Iris pigment epithelial cell (primary cell): ENCODE measurements at regions not wholly inside any gene's neighbourhood (a gene's known extent, or its start where the extent isn't known, plus 50 kb on each side); places are given as distances from the start of the nearest gene placed in this dataset.
A peak's percentile ranks its signal among the peaks of the same experiment; 100 is the strongest.
"Not testable (repeated sequence)": the region's sequence is repeated elsewhere in the genome, so short reads cannot be mapped to it uniquely, and the experiment has no call there.

Source experiments
- DNase-seq: peaks from one replicate; pipeline ENCODE4 v3.0.0-alpha.2; 2011; ENCODE audit warnings: low read depth

DNA sequence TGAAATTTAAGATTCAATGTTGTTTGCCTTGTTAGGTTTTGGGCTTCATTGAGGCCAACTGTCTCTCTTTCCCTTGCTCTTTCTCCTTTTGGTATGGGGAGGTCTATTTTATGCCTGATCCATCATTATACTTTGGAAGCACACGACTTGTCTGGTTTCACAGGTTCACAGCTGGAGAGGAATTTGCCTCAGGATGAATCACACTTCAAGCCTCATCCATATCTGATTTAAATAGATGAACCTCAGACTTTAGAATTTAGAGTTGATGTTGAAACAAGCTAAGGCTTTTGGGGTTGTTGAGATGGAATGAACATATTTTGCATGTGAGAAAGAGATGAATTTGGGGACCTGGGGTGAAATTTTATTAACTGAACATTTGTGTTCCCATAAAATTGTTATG, 150.5 kb upstream of the IGFBP3 start:
- peak; percentile 70 for DNase-seq

GRCh38 chr7:46071076-46071475, 150.0 kb upstream of the IGFBP3 start:
- peak; percentile 82 for DNase-seq

DNA sequence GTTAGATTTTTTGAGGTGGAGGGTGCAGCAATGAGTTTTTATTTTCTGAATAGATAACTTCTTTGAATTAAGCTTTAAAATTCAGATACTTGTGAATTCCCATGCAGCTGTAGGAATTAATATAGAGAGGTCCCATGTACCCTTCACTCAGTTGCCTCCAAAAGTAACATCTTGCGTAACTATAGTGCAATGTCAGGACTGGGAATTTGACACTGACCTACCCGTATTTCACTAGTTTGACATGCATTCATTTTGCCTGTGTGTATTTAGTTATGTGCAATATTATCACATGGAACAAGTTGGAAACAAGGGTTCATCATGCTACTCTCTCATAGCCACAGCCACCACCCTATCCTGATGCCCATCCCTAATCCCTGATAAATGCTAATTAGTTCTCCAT, 147.1 kb upstream of the IGFBP3 start:
- no peak for DNase-seq

- DNase-seq = no peak
These were observed 138.4 kb upstream of the IGFBP3 start for GRCh38 chr7:46059308-46060020.

- peak; percentile 73 for DNase-seq
These were observed 137.2 kb upstream of the IGFBP3 start for GRCh38 chr7:46058086-46058823.

DNA sequence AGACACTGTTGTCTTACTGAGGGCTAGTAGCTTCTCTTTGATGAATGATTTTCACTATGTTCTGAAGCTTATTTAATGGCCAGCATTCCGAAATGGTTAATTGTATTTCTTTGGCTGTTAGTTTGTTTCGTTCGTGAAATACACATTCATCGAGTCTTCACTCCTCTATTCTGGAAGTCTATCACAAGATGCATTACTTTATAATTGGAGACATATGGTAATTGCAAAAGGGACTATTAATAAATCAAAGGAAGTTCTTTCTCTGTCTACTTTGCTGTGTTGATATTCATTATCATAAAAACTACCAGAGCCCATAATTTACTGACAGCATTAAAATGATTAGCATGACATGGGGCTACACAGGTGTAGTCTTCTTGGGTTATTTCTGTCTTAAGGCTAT, 133.8 kb upstream of the IGFBP3 start:
- DNase-seq = no peak

DNA sequence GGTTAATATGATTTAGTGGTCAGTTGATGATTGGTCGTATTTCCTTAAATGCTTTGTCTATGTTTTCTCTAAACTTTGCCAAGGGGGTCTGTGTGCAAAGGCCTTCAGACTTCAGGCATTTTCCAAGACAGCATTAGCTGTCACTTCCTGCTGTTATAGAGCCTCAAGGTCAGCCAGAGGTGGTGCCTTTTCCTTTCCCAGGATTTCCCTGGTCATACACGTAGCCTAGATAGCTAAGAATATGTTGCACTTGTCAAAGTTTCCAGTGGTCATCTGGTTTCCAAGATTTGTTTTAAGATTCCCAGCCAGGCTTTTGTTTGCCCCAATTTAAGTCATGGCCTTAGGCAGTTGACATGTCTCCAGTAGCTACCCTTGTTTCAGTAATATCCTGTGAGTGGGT, 133.2 kb upstream of the IGFBP3 start:
- peak; percentile 36 for DNase-seq

DNA sequence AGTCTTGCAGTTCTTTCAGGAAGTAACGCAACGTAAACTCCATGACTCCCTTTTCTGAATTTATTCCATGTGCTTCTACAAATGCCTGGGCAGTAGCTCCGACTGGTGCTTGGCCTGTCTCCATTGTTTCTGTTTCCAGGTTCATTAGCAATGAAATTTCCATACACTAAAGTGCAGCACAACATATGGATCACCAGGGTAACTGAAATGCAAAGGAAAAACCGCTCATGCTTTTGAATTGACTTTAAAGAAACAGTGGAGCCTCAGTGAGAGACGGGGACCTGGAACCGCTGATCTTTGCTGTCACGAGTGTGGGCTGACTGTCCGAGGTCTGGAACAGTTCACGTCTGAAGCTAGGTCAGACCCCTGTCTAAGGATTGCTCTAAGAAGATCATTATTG, 126.5 kb upstream of the IGFBP3 start:
- no peak for DNase-seq

DNA sequence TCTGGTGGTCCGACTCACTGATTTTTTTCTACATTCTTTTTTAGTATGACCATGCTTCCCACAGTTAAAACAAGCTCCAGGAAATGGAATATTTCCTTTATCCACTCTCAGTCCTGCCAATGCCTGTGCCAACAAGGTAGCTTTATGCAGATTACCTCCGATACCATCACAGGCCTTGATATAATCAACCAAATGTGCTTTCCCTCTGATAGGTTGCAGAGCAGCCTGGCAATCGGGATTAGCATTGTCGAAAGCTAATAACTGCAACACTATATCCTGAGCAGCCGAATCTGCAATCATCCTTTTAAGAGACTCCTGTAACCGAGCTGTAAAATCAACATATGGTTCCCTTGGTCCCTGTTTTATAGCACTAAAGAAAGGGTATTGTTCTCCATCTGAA, 122.3 kb upstream of the IGFBP3 start:
- DNase-seq = not testable (repeated sequence)

DNA sequence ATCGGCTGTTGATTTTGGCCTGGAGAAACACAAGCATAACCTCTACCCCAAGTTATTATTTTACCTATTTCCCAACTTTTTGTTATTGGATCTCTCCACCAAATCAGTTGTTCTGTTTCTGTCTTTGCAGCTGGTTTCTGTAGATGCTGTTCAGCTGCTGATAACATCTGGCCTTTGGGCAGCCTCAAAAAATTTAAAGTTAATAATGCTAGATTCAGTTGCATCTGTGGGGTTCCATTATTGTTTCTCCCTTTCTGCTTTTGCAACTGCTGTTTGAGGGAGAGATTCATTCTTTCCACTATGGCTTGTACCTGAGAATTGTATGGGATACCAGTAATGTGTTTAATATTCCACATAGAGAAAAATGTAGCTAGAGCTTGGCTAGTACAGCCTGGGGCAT, 118.7 kb upstream of the IGFBP3 start:
- not testable (repeated sequence) for DNase-seq

DNA sequence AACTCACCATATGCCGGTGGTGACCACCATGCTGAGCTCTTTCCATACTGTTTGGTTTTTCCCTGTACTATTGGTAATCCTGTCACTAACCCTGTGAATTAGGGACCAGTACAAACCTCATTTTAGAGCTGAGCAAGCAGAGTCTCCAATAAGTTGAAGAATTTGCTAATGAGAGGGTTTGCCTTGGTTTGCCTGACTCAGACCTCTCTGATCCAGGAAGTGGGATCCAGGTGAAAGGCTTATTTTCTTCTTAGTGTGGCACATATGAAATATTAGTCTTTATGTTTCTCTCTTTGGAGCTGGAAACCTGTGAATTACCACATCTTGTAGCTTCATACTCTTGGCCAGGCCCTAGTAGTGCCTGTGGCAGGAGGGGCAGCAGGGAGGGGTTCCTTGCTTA, 114.1 kb upstream of the IGFBP3 start:
- DNase-seq = no peak

DNA sequence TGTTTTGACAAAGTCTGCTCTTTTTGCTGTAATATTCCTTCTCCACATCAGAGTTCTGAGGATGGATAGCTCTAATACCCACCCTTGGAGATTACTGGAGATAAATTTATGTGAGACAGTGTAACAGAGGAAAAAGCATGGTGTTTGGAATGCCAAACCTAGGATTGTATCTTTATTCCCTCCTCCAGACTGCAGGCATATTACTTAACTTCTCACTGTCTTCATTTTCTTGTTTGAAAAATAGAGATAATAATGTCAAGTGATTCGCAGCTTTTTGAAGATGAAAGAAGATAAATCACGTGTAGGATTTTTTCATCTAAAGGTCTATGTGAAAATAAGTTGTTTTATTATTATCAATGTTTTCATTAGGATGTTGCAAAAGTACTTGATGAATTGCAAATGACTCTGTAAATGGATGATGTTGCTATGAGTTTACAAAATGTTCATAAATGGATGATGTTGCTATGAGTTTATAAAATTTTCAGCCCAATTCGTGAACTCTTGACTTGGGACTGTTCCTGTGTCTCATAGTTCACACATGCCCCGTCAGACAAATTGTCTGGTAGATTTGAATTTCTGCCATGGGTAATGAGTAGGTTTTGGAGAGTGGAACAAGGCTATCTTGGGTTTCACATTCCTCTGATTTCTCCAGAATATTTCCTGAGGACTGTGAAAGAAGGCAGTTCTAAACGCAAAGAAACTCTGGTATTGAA, 113.1 kb upstream of the IGFBP3 start:
- peak; percentile 47 for DNase-seq

GRCh38 chr7:46033592-46033991, 112.5 kb upstream of the IGFBP3 start:
- no peak for DNase-seq

DNA sequence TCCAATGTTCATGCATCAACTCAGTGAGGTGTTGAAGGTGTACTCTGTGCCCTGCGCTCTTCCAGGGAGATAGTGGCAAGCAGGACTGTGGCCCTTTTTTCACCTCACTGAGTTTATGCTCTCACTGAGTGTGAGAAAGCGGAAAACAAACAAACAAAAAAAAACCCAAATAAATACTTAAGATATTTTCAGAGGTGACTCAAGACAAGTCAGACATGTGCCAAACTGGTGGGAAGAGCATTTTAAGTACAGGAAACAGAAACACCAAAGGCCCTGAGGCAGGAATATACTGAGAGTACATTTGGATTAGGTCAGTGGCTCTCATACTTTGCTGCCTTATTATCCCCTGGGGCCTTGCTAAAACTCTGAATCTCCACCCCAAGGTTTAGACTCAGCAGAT, 111.9 kb upstream of the IGFBP3 start:
- DNase-seq = peak; percentile 67

DNA sequence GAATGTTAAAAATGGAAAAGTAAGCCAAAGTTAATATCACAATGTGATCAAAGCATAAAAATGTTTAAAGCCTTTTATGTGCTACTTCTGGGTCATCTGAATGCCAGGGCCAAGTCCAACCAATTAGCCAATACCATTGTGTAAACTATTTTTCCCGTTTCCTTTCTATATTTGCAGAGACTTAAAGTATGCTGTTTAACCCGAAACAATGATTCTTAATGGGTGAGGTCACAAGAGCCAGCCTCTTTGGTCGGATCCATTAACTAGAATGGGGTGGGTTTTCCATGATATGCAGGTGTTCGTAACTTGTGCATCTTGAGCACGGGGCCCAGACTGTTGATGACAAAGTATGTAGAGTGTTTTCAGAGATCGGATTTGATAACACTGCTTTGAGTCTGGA, 111.3 kb upstream of the IGFBP3 start:
- peak; percentile 10 for DNase-seq

- DNase-seq = peak; percentile 31
These were observed 108.1 kb upstream of the IGFBP3 start for GRCh38 chr7:46029111-46029704.

- DNase-seq = no peak
These were observed 107.2 kb upstream of the IGFBP3 start for GRCh38 chr7:46028246-46028645.

- no peak for DNase-seq
These were observed 105.7 kb upstream of the IGFBP3 start for GRCh38 chr7:46026741-46027140.

DNA sequence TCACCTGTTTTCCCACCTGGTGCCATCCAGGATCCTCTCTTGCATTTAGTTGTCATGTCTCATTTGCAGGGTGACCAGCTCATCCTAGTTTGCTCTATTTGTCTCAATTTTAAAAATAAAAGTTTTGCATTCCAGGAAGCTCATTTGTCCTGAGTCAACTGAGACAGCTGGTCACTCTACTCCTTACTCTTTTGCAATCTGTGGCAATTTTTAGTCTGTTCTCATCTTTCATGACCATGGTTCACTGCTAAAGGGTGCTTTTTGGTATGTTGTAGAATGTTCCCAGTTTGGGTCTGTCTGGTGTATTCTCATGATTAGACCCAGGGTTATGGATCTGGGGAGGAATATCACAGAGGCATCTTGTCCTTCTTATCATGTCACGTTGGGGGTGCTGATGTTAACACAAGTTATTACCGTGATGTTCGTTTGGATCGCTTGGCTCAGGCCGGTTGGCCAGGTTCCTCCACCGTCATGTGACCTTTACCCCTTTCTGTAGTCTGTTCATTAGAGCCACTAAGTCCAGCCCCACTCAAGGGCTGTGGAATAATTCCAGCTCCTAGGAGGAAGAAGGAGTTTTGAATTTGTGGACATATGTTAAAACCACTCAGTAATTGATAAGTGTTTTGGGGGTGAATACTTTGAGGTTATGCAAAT, 103.3 kb upstream of the IGFBP3 start:
- DNase-seq = peak; percentile 19

DNA sequence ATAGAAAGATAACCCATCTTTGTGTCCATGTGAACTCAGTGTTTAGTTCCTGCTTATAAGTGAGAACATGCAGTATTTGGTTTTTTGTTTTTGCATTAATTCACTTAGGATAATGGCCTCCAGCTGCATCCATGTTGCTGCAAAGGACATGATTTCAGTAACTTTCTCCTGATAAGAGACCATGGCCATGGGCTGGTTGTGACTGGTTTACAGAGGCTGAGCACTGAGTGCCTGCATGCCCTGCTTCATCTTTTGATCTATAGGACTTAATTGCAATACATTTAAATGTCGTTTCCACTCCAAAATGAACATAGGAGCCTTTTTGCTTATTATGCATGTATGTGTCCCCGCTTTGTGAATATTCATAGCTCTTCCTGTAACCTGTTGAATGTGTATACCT, 101.3 kb upstream of the IGFBP3 start:
- DNase-seq = no peak

DNA sequence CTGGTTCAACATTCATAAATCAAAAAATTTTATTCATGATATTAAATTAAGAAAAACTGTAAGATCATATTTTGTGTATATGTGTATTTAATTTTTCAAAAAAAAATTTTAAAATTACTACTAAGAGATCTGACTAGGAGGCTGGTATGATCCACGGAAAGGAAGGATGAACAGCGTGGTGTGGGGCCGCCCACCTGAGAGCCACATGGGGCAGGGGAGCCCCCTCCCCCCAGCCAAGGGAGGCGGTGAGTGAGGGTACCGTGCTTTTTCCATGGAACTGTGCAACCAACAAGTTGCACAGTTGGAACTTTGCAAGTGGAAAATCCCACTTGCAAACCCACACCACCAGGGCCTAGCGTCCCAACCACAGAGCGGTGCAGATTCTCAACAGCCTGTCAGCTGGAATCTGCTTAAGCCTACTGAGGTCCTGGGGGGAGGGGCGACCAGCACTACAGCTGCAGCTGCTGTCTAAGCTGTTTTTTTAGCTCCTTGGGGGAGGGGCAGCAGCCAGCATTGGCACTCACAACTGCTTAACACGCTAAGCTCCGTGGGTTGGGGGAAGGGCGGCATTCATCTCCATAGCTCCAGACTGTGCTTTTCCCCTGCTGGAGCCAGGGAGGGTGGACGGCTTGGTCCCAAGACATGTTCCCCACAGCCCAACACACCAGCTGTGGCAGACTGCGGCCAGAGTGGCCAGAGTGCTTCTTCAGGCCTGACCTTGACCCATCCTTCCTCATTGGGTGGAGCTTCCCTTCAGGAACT, 94.2 kb upstream of the IGFBP3 start:
- peak; percentile 74 for DNase-seq
